ENCODE measurements at regions not wholly inside any gene's neighbourhood (a gene's known extent, or its start where the extent isn't known, plus 50 kb on each side); places are given as distances from the start of the nearest gene placed in this dataset.
"Not testable (repeated sequence)": the region's sequence is repeated elsewhere in the genome, so short reads cannot be mapped to it uniquely, and the experiment has no call there.

GRCh38 chr12:105855361-105856047 is 283.2 kb downstream of the NUAK1 start:
- DNase-seq = no peak

GRCh38 chr12:105856048-105856405 is 282.7 kb downstream of the NUAK1 start:
- DNase-seq = no peak

DNA sequence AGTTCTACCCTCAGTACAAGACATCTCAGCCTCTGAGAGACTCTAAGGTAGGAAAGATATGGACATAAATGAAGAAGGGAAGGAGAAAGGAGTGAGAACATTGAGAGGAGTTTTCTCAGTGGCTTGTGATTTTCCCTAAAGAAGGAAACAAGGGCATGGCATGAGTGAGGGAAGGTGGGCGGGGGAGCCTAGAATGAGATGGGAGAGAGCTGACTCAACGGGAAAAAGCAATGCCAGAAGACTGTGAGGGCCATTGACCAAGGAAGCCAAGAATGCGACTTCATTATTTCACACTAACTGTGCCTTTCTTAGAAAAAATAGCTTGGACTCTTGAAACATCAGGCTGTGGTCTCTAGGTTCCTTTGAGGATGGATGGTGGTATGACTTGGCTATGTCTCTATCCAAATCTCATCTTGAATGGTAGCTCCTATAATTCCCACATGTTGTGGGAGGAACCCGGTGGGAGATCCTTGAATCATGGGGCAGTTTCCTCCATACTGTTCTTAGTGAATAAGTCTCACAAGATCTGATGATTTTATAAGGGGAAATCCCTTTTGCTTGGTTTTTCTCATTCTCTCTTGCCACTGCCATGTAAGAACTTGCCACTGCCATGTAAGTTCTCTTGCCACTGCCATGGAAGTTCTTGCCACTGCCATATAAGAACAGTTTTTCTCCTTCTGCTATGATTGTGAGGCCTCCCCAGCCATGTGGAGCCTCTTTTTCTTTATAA is 279.6 kb downstream of the NUAK1 start:
- DNase-seq = no peak

DNA sequence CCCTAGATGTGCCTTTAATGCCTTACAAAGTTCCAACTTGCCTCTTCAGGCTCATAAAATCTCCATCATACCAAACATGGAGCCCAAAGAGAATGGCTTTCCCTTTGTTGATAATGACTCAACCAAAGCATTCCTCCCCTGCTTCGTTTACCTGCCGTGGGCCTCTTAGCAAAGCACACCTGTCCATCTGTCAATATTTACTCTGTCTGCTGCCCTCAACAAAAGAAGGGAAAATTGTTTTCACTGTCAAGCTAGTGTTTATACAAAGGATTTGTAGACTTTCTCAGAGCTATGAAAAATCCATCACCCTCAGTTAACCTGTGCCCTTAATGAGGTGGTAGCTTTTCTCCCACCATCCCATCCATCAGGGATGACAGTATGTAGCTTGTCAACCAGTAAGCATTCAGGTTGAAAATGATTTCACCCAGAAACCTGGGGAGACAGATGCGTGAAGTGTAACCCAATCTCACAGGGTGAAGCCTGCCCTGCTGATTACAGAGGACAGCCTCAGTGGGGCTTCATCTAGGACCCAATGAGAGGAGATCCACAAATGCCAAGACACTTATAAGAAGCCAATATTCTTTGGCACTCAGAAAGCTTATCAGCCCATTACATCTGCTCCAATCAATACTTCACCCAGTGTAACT is 278.1 kb downstream of the NUAK1 start:
- DNase-seq = peak; percentile 9

GRCh38 chr12:105861227-105861626 is 277.5 kb downstream of the NUAK1 start:
- no peak for DNase-seq

GRCh38 chr12:105862163-105862821 is 276.5 kb downstream of the NUAK1 start:
- DNase-seq = no peak

GRCh38 chr12:105864316-105864715 is 274.4 kb downstream of the NUAK1 start:
- DNase-seq = no peak

- DNase-seq = no peak
Observed at GRCh38 chr12:105864901-105865300, 273.9 kb downstream of the NUAK1 start.

DNA sequence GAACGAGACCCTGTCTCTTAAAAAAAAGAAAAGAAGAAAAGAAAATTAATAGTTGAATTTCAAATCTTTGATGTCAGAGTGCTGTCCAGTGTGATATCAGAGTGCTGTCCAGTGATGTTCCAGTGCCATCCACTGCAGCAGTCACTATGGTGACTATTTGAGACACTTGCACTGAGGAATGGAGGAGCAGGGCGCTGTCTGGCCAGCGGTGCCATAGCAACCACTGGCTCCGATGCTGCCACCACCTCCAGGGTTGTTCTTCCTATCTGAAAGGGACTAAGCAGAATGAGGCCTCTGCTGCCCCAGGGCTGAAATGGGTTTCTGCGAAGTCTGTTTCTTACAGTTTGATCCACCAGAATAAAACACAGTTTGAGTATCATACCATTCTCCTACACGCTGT is 272.9 kb downstream of the NUAK1 start:
- no peak for DNase-seq

GRCh38 chr12:105874121-105874520 is 264.6 kb downstream of the NUAK1 start:
- DNase-seq = no peak

GRCh38 chr12:105876396-105876927 is 262.3 kb downstream of the NUAK1 start:
- peak; percentile 22 for DNase-seq

DNA sequence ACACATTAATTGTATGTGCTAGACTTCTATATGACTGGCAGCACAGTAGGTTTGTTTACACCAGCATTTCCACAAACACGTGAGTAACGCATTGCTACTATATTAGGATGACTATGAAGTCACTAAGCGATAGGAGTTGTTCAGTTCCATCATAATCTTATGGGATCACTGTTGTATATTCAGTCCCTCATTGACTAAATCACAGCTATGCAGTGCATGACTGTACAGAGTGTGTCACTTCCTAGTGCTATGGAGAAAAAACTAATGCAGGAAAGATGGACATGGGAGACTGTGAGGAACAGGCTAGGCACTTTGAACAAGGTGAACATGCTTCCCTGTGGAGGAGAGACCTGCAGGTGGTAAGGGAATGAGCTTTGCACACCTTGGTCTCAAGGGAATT is 259.8 kb downstream of the NUAK1 start:
- no peak for DNase-seq

- DNase-seq = no peak
Observed at GRCh38 chr12:105880824-105881388, 257.8 kb downstream of the NUAK1 start.

GRCh38 chr12:105882404-105882803 is 256.4 kb downstream of the NUAK1 start:
- DNase-seq = no peak

DNA sequence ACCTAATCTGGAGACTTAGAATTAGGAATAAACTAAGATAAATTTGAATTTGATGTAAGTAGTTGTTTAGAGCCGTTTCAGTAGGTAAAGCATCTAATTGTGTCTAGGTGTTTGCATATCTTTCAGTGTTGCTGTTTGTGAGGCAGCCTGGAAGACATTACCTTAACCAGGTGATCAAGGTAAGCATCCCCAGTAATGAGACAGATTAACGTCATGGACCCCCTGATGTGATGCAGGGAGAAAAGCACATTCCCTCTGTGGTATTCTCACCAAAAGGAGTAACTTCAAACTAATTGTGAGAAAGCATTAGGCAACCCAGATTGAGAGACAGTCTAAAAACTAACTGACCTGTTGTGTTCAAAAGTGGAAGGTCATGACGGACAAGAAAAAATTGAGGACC is 251.6 kb downstream of the NUAK1 start:
- DNase-seq = no peak

GRCh38 chr12:105888696-105889095 is 250.1 kb downstream of the NUAK1 start:
- no peak for DNase-seq

GRCh38 chr12:105892362-105892910 is 246.3 kb downstream of the NUAK1 start:
- peak; percentile 60 for DNase-seq

DNA sequence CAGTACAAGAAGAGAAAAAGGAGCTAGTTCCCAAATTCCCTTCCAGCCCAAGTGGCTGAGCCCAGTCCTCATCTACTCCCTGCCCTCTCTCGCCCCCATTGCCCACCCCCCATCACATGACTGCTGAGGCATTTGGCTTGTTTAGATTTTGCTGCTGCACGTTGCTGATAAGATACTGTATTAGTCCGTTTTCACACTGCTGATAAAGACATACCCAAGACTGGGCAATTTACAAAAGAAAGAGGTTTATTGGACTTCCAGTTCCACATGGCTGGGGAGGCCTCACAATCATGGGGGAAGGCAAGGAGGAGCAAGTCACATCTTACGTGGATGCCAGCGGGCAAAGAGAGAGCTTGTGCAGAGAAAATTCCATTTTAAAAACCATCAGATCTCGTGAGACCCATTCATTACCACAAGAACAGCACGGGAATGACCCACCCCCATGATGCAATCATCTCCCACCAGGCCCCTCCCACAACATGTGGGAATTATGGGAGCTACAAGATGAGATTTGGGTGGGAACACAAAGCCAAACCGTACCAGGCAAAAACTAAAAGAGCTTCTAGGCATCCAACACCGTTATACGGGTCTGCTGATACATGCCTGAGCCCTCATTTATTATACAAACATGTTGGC is 243.4 kb downstream of the NUAK1 start:
- DNase-seq = not testable (repeated sequence)

- no peak for DNase-seq
Observed at GRCh38 chr12:105897311-105897725, 241.4 kb downstream of the NUAK1 start.

DNA sequence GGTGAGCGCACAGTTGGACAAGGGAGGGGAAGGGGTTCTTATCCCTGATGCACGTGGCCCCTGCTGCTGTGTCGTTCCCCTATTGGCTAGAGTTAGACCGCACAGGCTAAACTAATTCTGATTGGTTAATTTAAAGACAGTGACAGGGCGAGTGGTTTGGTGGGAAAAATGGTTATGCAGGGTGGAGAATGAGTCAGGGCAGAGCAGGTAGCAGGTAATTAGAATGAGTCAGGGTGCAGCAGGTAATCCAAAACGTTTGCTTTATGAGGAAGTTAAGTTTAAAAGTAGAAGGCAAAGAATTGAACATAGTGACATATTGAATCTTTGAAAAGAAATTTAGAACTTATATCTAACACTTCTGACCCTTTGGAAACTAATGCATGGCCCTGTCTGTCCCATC is 240.5 kb downstream of the NUAK1 start:
- not testable (repeated sequence) for DNase-seq

- DNase-seq = no peak
Observed at GRCh38 chr12:105899589-105899988, 239.2 kb downstream of the NUAK1 start.

DNA sequence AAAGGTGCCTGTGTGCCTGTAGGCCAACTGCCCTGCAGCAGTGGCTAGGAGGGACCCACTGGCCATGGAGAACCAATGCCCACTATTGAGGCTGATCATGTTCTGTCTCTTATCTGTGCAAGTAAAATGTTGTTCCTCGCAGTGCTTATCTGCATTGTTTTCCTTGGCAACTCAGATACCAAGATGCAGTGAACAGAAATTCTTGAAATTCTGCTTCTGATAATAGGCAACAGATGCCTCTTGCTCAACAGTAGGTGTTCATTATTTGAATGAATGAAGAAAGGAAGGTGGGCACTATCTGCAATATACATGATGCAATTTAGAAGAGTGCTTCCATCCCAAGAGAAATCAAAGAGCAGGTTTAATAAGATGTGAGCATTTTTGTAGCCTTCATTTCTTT is 232.2 kb downstream of the NUAK1 start:
- no peak for DNase-seq

Data from NCI-H82 (cell line).